A549 (cell line): ENCODE measurements at regions not wholly inside any gene's neighbourhood (a gene's known extent, or its start where the extent isn't known, plus 50 kb on each side); places are given as distances from the start of the nearest gene placed in this dataset.

Experiments
- ATAC-seq, 2 experiments: fragments of 200-7000 bp in 1 of 2; fragments of >200 bp in 1 of 2; cut with Nextera tagmentation in 1 of 2; cut with Tn5 transposase in 1 of 2; 3 replicates each; pipeline versions ENCODE4 v1.8.0 to v1.9.1; 2018 to 2020; ENCODE audit warnings: mild to moderate bottlenecking in 1 of 2, moderate library complexity in 1 of 2
- CTCF ChIA-PET: fragments of 300-600 bp; sonication (Branson Sonifier 250); formaldehyde crosslinking; extraction: SDS; loops from one replicate; lab custom pipeline; 2021; ENCODE audit warnings: antibody characterized with exemption, inconsistent platforms; lab: Yijun Ruan, JAX
- POLR2A ChIA-PET: fragments of 350-600 bp; formaldehyde crosslinking; extraction: SDS; loops from one replicate; lab custom pipeline; 2021; ENCODE audit warnings: antibody characterized with exemption, inconsistent platforms; lab: Yijun Ruan, JAX
- DNase-seq, 2 experiments: peaks; one replicate each; pipeline versions ENCODE4 v3.0.0 to v3.0.0-alpha.2; 2011 to 2016; ENCODE audit warnings: low read depth in 1 of 2, low spot score in 1 of 2
- FAIRE-seq: peaks from 2 replicates; lab custom pipeline; 2011; peaks lifted over from hg19 to GRCh38; lab: Jason Lieb, UNC
- H3K27ac ChIP-seq, 2 experiments: fragments of >200 bp; sonication (Bioruptor Twin); formaldehyde crosslinking; 3 replicates each; pipeline ENCODE4 v1.5.1; 2016 to 2017
- H3K4me1 ChIP-seq: fragments of >200 bp; sonication (Bioruptor Twin); formaldehyde crosslinking; 3 replicates; pipeline ENCODE4 v1.6.1; 2016
- H3K4me2 ChIP-seq: fragments of >200 bp; sonication (Bioruptor Twin); formaldehyde crosslinking; 3 replicates; pipeline ENCODE4 v1.6.1; 2016
- H3K4me3 ChIP-seq: fragments of >200 bp; sonication (Bioruptor Twin); formaldehyde crosslinking; 3 replicates; pipeline ENCODE4 v1.5.1; 2016
- H3K9me3 ChIP-seq: fragments of >200 bp; sonication (Bioruptor Twin); formaldehyde crosslinking; 3 replicates; pipeline ENCODE4 v1.6.1; 2016
- BCL3 ChIP-seq: fragments of >200 bp; sonication (Bioruptor Twin); formaldehyde crosslinking; IDR thresholded peaks from 3 replicates; pipeline ENCODE4 v1.6.1; 2016
- BHLHE40 ChIP-seq: IDR thresholded peaks from 2 replicates; pipeline ENCODE4 v1.6.1; 2012; ENCODE audit warnings: low read depth, low read length, inconsistent platforms
- CBX2 ChIP-seq: fragments of 200-600 bp; sonication (generic); IDR thresholded peaks from 2 replicates; pipeline ENCODE4 v1.6.1; 2016; ENCODE audit warnings: low read depth, mild to moderate bottlenecking, borderline replicate concordance
- CBX8 ChIP-seq: fragments of 200-600 bp; sonication (generic); IDR thresholded peaks from 2 replicates; pipeline ENCODE4 v1.6.1; 2016
- CEBPB ChIP-seq, 2 experiments: fragments of >200 bp in 1 of 2; sonication (Bioruptor Twin) in 1 of 2; formaldehyde crosslinking in 1 of 2; IDR thresholded peaks; 2 replicates each; pipeline ENCODE4 v1.6.1; 2012 to 2016
- CHD2 ChIP-seq: fragments of 150-350 bp; IDR thresholded peaks from 2 replicates; pipeline ENCODE4 v1.6.1; 2014; ENCODE audit warnings: low read length; ENCODE audit not compliant: partially characterized antibody
- CTCF ChIP-seq: fragments of >200 bp; sonication (Bioruptor Twin); formaldehyde crosslinking; IDR thresholded peaks from 3 replicates; pipeline ENCODE4 v1.5.1; 2016
- E2F6 ChIP-seq: IDR thresholded peaks from 2 replicates; pipeline ENCODE4 v1.6.1; 2012; ENCODE audit warnings: low read depth, borderline replicate concordance
- EHF ChIP-seq: fragments of 250-450 bp; sonication (Bioruptor Pico); IDR thresholded peaks from 2 replicates; pipeline ENCODE4 v1.5.0; 2020; ENCODE audit warnings: mild to moderate bottlenecking
- EHMT2 ChIP-seq: fragments of 200-600 bp; sonication (generic); IDR thresholded peaks from 2 replicates; pipeline ENCODE4 v1.6.1; 2016; ENCODE audit warnings: antibody characterized with exemption, low read depth, mild to moderate bottlenecking, moderate library complexity
- EP300 ChIP-seq, 2 experiments: fragments of >200 bp; sonication (Bioruptor Twin); formaldehyde crosslinking; IDR thresholded peaks; 2 replicates in 1 of 2; 3 replicates in 1 of 2; pipeline ENCODE4 v1.6.1; 2016 to 2017
- ESRRA ChIP-seq: fragments of 150-350 bp; IDR thresholded peaks from 2 replicates; pipeline ENCODE4 v1.6.1; 2014; ENCODE audit warnings: mild to moderate bottlenecking, low read length, borderline replicate concordance
- FOXS1 ChIP-seq: fragments of 250-450 bp; sonication (Bioruptor Pico); IDR thresholded peaks from 2 replicates; pipeline ENCODE4 v1.5.0; 2020; ENCODE audit warnings: mild to moderate bottlenecking, moderate library complexity
- HEYL ChIP-seq: fragments of 250-450 bp; sonication (Bioruptor Pico); IDR thresholded peaks from 2 replicates; pipeline ENCODE4 v1.8.0; 2021; ENCODE audit warnings: mild to moderate bottlenecking, moderate library complexity
- HOXA7 ChIP-seq: fragments of 250-450 bp; sonication (Bioruptor Pico); IDR thresholded peaks from 2 replicates; pipeline ENCODE4 v1.5.0; 2020; ENCODE audit warnings: mild to moderate bottlenecking, moderate library complexity
- HOXB13 ChIP-seq: fragments of 250-450 bp; sonication (Bioruptor Pico); IDR thresholded peaks from 2 replicates; pipeline ENCODE4 v1.5.0; 2020; ENCODE audit warnings: low read depth, mild to moderate bottlenecking, moderate library complexity
- MAZ ChIP-seq: fragments of 150-350 bp; IDR thresholded peaks from 2 replicates; pipeline ENCODE4 v1.6.1; 2014; ENCODE audit warnings: antibody characterized with exemption, low read depth, low read length, borderline replicate concordance
- MYC ChIP-seq: IDR thresholded peaks from 2 replicates; pipeline ENCODE4 v1.6.1; 2012; ENCODE audit warnings: mild to moderate bottlenecking, inconsistent platforms, low read length, improper control_type of control experiment, borderline replicate concordance
- PHF8 ChIP-seq: fragments of 200-600 bp; sonication (generic); IDR thresholded peaks from 2 replicates; pipeline ENCODE4 v1.6.1; 2016; ENCODE audit warnings: low read depth, mild to moderate bottlenecking, antibody characterized with exemption, moderate library complexity, borderline replicate concordance
- RAD21 ChIP-seq, 2 experiments: fragments of >200 bp in 1 of 2; sonication (Bioruptor Twin) in 1 of 2; formaldehyde crosslinking in 1 of 2; IDR thresholded peaks in 1 of 2; conservative IDR thresholded peaks in 1 of 2; 2 replicates in 1 of 2; 3 replicates in 1 of 2; pipeline ENCODE4 v1.6.1; 2012 to 2018; ENCODE audit warnings: inconsistent platforms in 1 of 2
- RARB ChIP-seq: fragments of 250-450 bp; sonication (Bioruptor Pico); IDR thresholded peaks from 2 replicates; pipeline ENCODE4 v1.8.0; 2021; ENCODE audit warnings: mild to moderate bottlenecking, moderate library complexity
- RCOR1 ChIP-seq: fragments of 150-350 bp; IDR thresholded peaks from 2 replicates; pipeline ENCODE4 v1.6.1; 2014; ENCODE audit warnings: antibody characterized with exemption, low read length, low read depth
- SREBF2 ChIP-seq: fragments of 450-650 bp; IDR thresholded peaks from 2 replicates; pipeline ENCODE4 v1.6.1; 2014; ENCODE audit warnings: mild to moderate bottlenecking, moderate library complexity
- TFCP2L1 ChIP-seq: fragments of 250-450 bp; sonication (Bioruptor Pico); IDR thresholded peaks from 2 replicates; pipeline ENCODE4 v1.5.0; 2021; ENCODE audit warnings: mild to moderate bottlenecking
- TP53 ChIP-seq: fragments of 250-450 bp; sonication (Bioruptor Pico); IDR thresholded peaks from 2 replicates; pipeline ENCODE4 v1.5.0; 2021; ENCODE audit warnings: mild to moderate bottlenecking, moderate library complexity
- ZNF302 ChIP-seq: fragments of 250-450 bp; sonication (Bioruptor Pico); IDR thresholded peaks from 2 replicates; pipeline ENCODE4 v1.9.0; 2021; ENCODE audit warnings: inconsistent platforms, mild to moderate bottlenecking, moderate library complexity
- ZSCAN20 ChIP-seq: fragments of 250-450 bp; sonication (Bioruptor Pico); IDR thresholded peaks from 2 replicates; pipeline ENCODE4 v1.8.0; 2022; ENCODE audit warnings: mild to moderate bottlenecking, moderate library complexity
- WGBS: methylation state at CpG from one replicate; pipeline ENCODE4 v1.1.6; 2017; ENCODE audit errors: missing lambda C conversion rate; 5-methylcytosine and 5-hydroxymethylcytosine counted together
- TF ChIP-seq, protein P1 (sequence below): fragments of 250-450 bp; sonication (Bioruptor Pico); IDR thresholded peaks from 2 replicates; pipeline ENCODE4 v1.5.0; 2021; ENCODE audit warnings: mild to moderate bottlenecking, moderate library complexity, borderline replicate concordance
- TF ChIP-seq, protein P2 (sequence below): fragments of 450-650 bp; IDR thresholded peaks from 2 replicates; pipeline ENCODE4 v1.6.1; 2014; ENCODE audit warnings: antibody characterized with exemption
- TF ChIP-seq, protein P3 (sequence below): IDR thresholded peaks from 2 replicates; pipeline ENCODE4 v1.6.1; 2012

GRCh38 chr13:31884556-31884955, 145.2 kb downstream of the RXFP2 start:
- no peak for TF ChIP-seq MYC
- TF ChIP-seq CBX8: no peak
- no peak for TF ChIP-seq E2F6
- no peak for TF ChIP-seq ZNF302
- TF ChIP-seq HEYL (CRISPR knock-in tag): no peak
- no peak for TF ChIP-seq CHD2
- no peak for TF ChIP-seq HOXA7 (CRISPR knock-in tag)
- TF ChIP-seq ZSCAN20: no peak
- no peak for TF ChIP-seq HOXB13 (CRISPR knock-in tag)
- TF ChIP-seq, protein P1, sequence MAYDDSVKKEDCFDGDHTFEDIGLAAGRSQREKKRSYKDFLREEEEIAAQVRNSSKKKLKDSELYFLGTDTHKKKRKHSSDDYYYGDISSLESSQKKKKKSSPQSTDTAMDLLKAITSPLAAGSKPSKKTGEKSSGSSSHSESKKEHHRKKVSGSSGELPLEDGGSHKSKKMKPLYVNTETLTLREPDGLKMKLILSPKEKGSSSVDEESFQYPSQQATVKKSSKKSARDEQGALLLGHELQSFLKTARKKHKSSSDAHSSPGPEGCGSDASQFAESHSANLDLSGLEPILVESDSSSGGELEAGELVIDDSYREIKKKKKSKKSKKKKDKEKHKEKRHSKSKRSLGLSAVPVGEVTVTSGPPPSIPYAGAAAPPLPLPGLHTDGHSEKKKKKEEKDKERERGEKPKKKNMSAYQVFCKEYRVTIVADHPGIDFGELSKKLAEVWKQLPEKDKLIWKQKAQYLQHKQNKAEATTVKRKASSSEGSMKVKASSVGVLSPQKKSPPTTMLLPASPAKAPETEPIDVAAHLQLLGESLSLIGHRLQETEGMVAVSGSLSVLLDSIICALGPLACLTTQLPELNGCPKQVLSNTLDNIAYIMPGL: no peak
- TF ChIP-seq, protein P2, sequence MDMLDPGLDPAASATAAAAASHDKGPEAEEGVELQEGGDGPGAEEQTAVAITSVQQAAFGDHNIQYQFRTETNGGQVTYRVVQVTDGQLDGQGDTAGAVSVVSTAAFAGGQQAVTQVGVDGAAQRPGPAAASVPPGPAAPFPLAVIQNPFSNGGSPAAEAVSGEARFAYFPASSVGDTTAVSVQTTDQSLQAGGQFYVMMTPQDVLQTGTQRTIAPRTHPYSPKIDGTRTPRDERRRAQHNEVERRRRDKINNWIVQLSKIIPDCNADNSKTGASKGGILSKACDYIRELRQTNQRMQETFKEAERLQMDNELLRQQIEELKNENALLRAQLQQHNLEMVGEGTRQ: no peak
- no peak for TF ChIP-seq EP300 (IDR thresholded peaks at IDR 0.05)
- TF ChIP-seq, protein P3, sequence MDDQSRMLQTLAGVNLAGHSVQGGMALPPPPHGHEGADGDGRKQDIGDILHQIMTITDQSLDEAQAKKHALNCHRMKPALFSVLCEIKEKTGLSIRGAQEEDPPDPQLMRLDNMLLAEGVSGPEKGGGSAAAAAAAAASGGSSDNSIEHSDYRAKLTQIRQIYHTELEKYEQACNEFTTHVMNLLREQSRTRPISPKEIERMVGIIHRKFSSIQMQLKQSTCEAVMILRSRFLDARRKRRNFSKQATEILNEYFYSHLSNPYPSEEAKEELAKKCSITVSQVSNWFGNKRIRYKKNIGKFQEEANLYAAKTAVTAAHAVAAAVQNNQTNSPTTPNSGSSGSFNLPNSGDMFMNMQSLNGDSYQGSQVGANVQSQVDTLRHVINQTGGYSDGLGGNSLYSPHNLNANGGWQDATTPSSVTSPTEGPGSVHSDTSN: no peak
- TF ChIP-seq MAZ: no peak
- TF ChIP-seq, all 56 proteins: peak for 0

GRCh38 chr13:31885994-31886393, 145.6 kb upstream of the FRY start:
- CTCF ChIA-PET: no interaction called here
- H3K27ac ChIP-seq: no peak overlapping the region
- 29% methylated on average over 6 of the region's 6 CpGs for WGBS
- no peak for TF ChIP-seq BCL3
- TF ChIP-seq TFCP2L1 (CRISPR knock-in tag): no peak
- no peak for TF ChIP-seq ESRRA
- TF ChIP-seq CEBPB (IDR thresholded peaks at IDR 0.05): no peak
- no peak for TF ChIP-seq EHMT2
- TF ChIP-seq FOXS1: no peak
- TF ChIP-seq RAD21 (conservative IDR thresholded peaks at IDR 0.05 in 1 of 2, IDR thresholded peaks at IDR 0.05 in 1 of 2): no peak
- no peak for TF ChIP-seq EP300 (IDR thresholded peaks at IDR 0.05)
- no peak for TF ChIP-seq PHF8
- TF ChIP-seq CTCF: no peak
- TF ChIP-seq CHD2: no peak
- TF ChIP-seq BHLHE40: no peak
- no peak for TF ChIP-seq TP53 (CRISPR knock-in tag)
- no peak for TF ChIP-seq HOXA7 (CRISPR knock-in tag)
- TF ChIP-seq, protein P2: no peak
- no peak for TF ChIP-seq RCOR1
- TF ChIP-seq RARB (CRISPR knock-in tag): no peak
- TF ChIP-seq EHF (CRISPR knock-in tag): no peak
- TF ChIP-seq CBX2: no peak
- TF ChIP-seq SREBF2: no peak
- no peaks in the 10 kb centered on the region for H3K9me3 ChIP-seq
- ATAC-seq (no peak; a peak in 1 of 6 replicates), DNase-seq (no peak), FAIRE-seq (no peak)
- H3K4me3 ChIP-seq: no peak overlapping the region
- POLR2A ChIA-PET: no interaction called here
- H3K4me1 ChIP-seq: no peaks in the 10 kb centered on the region
- no peak overlapping the region for H3K4me2 ChIP-seq

More at GRCh38 chr13:31884556-31884955, 145.2 kb downstream of the RXFP2 start:
- H3K4me3 ChIP-seq: no peak overlapping the region
- POLR2A ChIA-PET: no interaction called here
- 8% methylated on average over 1 of the region's 1 CpG for WGBS
- DNase-seq: no peak
- H3K27ac ChIP-seq: no peak overlapping the region
- ATAC-seq: no peak
- H3K4me2 ChIP-seq: no peak overlapping the region
- no peaks in the 10 kb centered on the region for H3K9me3 ChIP-seq
- CTCF ChIA-PET: no interaction called here
- H3K4me1 ChIP-seq: no peaks in the 10 kb centered on the region
- no peak for FAIRE-seq
